ENCODE measurements at regions not wholly inside any gene's neighbourhood (a gene's known extent, or its start where the extent isn't known, plus 50 kb on each side); places are given as distances from the start of the nearest gene placed in this dataset.

GRCh38 chr20:61044499-61044898, 207.6 kb upstream of the CDH4 start:
- 46 to 48% methylated on average over 4 of the region's 4 CpGs for WGBS, 2 donors
- H3K4me3 ChIP-seq (ENCODE audit: low read depth, poor library complexity, severe bottlenecking): no peak overlapping the region
- TF ChIP-seq CTCF (IDR thresholded peaks at IDR 0.05) (no peak), POLR2A (IDR thresholded peaks at IDR 0.05) (no peak)
- intact Hi-C loops (cut with DNase I; ENCODE audit: low total_unique reads): no loop called here
- peak in 1 of 2 donors; percentile 45 for DNase-seq (ENCODE audit: low spot score in 2 of 2)

GRCh38 chr20:61045091-61045490, 207.0 kb upstream of the CDH4 start:
- TF ChIP-seq POLR2A (IDR thresholded peaks at IDR 0.05): no peak
- no peak for TF ChIP-seq CTCF (IDR thresholded peaks at IDR 0.05)
- WGBS, 2 donors: 97 to 98% methylated on average over 1 of the region's 1 CpG
- intact Hi-C loops (cut with DNase I; ENCODE audit: low total_unique reads): no loop called here
- H3K4me3 ChIP-seq (ENCODE audit: low read depth, poor library complexity, severe bottlenecking): no peak overlapping the region
- DNase-seq (ENCODE audit: low spot score in 2 of 2): no peak

GRCh38 chr20:61045876-61046585, 206.0 kb upstream of the CDH4 start:
- DNase-seq (ENCODE audit: low spot score in 2 of 2): peak in 1 of 2 donors; percentile 69
- WGBS, 2 donors: 68 to 72% methylated on average over 3 of the region's 3 CpGs
- intact Hi-C loops (cut with DNase I; ENCODE audit: low total_unique reads): no loop called here
- TF ChIP-seq POLR2A (IDR thresholded peaks at IDR 0.05) (no peak), CTCF (IDR thresholded peaks at IDR 0.05) (no peak)
- H3K4me3 ChIP-seq (ENCODE audit: low read depth, poor library complexity, severe bottlenecking): no peak overlapping the region

- TF ChIP-seq POLR2A (IDR thresholded peaks at IDR 0.05) (no peak), CTCF (IDR thresholded peaks at IDR 0.05) (no peak)
- intact Hi-C loops (cut with DNase I; ENCODE audit: low total_unique reads): no loop called here
- peak in 1 of 2 donors; percentile 48 for DNase-seq (ENCODE audit: low spot score in 2 of 2)
- no peak overlapping the region for H3K4me3 ChIP-seq (ENCODE audit: low read depth, poor library complexity, severe bottlenecking)
- 83 to 90% methylated on average over 9 of the region's 9 CpGs for WGBS, 2 donors
Observed at GRCh38 chr20:61046721-61047351, 205.2 kb upstream of the CDH4 start.

- no peak for TF ChIP-seq POLR2A (IDR thresholded peaks at IDR 0.05)
- TF ChIP-seq CTCF (IDR thresholded peaks at IDR 0.05): no peak
- DNase-seq (ENCODE audit: low spot score in 2 of 2): peak in 1 of 2 donors; percentile 70
- H3K4me3 ChIP-seq (ENCODE audit: low read depth, poor library complexity, severe bottlenecking): no peak overlapping the region
- 92% methylated on average over 4 of the region's 4 CpGs for WGBS, 2 donors
- intact Hi-C loops (cut with DNase I; ENCODE audit: low total_unique reads): no loop called here
Observed at GRCh38 chr20:61047515-61047914, 204.5 kb upstream of the CDH4 start.

All from lower leg skin (tissue), 4 donors.